Glutamatergic neuron (in vitro differentiated cells): ENCODE measurements at regions not wholly inside any gene's neighbourhood (a gene's known extent, or its start where the extent isn't known, plus 50 kb on each side); places are given as distances from the start of the nearest gene placed in this dataset.

Experiments
- DNase-seq: peaks from one replicate; pipeline ENCODE4 v3.0.0; 2022
- H3K27ac Mint-ChIP-seq: one replicate; pipeline ENCODE4 v1.8.0; 2020; ENCODE audit warnings: mild to moderate bottlenecking, mixed read lengths, inconsistent platforms; ENCODE audit not compliant: unreplicated experiment
- H3K27me3 Mint-ChIP-seq: one replicate; pipeline ENCODE4 v1.8.0; 2020; ENCODE audit warnings: mild to moderate bottlenecking, moderate library complexity, mixed read lengths, inconsistent platforms; ENCODE audit not compliant: unreplicated experiment
- H3K36me3 Mint-ChIP-seq: one replicate; pipeline ENCODE4 v1.8.0; 2020; ENCODE audit warnings: mild to moderate bottlenecking, mixed read lengths, inconsistent platforms; ENCODE audit not compliant: unreplicated experiment
- H3K4me1 Mint-ChIP-seq: one replicate; pipeline ENCODE4 v1.8.0; 2020; ENCODE audit warnings: mild to moderate bottlenecking, low read depth, mixed read lengths, inconsistent platforms; ENCODE audit not compliant: unreplicated experiment
- H3K4me3 Mint-ChIP-seq: one replicate; pipeline ENCODE4 v1.8.0; 2020; ENCODE audit warnings: mild to moderate bottlenecking, mixed read lengths, inconsistent platforms; ENCODE audit not compliant: unreplicated experiment
- H3K9me3 Mint-ChIP-seq: one replicate; pipeline ENCODE4 v1.8.0; 2020; ENCODE audit warnings: mild to moderate bottlenecking, moderate library complexity, mixed read lengths, inconsistent platforms; ENCODE audit not compliant: unreplicated experiment
- TF ChIP-seq, protein P1 (sequence below): fragments of 200-600 bp; sonication (generic); IDR thresholded peaks from one replicate; pipeline ENCODE4 v1.5.0; 2021; ENCODE audit not compliant: partially characterized antibody, unreplicated experiment

DNA sequence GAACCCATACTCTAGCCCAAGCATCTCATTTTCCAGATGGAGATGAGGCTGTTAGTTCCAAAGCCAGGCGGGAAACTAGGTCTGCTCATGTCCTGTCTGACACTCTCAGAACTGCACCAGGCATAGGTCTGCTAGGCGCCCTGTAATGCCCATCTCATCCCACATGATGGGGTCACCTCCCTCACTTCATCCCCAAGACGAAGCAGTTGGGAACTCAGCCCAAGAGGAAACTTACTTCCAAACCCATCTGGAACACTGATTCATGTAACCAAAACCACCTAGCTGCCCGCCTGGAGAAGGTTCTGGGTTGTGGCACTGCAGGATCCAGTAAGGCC is 84.0 kb upstream of the PRNP start:
- TF ChIP-seq, protein P1, sequence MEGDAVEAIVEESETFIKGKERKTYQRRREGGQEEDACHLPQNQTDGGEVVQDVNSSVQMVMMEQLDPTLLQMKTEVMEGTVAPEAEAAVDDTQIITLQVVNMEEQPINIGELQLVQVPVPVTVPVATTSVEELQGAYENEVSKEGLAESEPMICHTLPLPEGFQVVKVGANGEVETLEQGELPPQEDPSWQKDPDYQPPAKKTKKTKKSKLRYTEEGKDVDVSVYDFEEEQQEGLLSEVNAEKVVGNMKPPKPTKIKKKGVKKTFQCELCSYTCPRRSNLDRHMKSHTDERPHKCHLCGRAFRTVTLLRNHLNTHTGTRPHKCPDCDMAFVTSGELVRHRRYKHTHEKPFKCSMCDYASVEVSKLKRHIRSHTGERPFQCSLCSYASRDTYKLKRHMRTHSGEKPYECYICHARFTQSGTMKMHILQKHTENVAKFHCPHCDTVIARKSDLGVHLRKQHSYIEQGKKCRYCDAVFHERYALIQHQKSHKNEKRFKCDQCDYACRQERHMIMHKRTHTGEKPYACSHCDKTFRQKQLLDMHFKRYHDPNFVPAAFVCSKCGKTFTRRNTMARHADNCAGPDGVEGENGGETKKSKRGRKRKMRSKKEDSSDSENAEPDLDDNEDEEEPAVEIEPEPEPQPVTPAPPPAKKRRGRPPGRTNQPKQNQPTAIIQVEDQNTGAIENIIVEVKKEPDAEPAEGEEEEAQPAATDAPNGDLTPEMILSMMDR = no peak
- Mint-ChIP-seq H3K36me3 (no peaks in the 10 kb centered on the region), H3K27ac (no peak overlapping the region), H3K4me1 (no peaks in the 10 kb centered on the region), H3K4me3 (no peak overlapping the region), H3K9me3 (peaks cover 1% of the 10 kb centered on the region), H3K27me3 (no peaks in the 10 kb centered on the region)
- DNase-seq = no peak

DNA sequence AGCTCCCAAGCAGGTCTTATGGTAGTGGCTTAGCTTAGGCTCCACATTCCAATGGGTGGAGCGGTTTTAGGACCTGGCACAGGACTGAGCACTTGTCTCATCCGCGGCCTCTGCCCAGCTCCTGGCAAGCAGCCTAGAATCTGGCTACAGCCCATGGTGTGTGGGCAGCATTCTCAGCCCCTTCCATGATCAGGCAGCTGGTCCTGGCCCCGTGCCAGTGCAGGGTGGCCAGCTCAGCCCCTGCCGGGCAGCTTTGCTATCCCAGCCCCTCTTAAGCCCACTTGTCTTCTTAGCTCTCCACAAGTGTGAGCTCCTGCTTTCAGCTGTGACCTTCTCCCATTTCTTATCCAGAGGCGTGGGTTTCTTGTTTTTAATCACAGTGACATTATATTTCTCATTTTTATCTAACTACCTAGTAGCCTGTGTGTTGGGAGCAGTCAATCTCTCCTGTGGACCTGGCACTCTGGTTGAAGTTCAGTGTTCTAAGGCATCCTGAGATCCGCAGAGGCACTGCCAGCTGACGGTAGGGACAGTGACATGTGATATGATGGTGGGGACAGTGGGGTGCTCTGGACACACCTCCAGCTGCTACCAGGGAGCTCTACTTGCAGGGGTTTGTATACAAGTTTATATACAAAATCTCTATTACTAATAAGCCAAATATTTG is 84.5 kb upstream of the PRNP start:
- Mint-ChIP-seq H3K27ac (no peak overlapping the region), H3K4me3 (no peak overlapping the region), H3K27me3 (no peaks in the 10 kb centered on the region), H3K36me3 (no peaks in the 10 kb centered on the region), H3K9me3 (peaks cover 1% of the 10 kb centered on the region), H3K4me1 (no peaks in the 10 kb centered on the region)
- no peak for DNase-seq
- TF ChIP-seq, protein P1 = no peak

DNA sequence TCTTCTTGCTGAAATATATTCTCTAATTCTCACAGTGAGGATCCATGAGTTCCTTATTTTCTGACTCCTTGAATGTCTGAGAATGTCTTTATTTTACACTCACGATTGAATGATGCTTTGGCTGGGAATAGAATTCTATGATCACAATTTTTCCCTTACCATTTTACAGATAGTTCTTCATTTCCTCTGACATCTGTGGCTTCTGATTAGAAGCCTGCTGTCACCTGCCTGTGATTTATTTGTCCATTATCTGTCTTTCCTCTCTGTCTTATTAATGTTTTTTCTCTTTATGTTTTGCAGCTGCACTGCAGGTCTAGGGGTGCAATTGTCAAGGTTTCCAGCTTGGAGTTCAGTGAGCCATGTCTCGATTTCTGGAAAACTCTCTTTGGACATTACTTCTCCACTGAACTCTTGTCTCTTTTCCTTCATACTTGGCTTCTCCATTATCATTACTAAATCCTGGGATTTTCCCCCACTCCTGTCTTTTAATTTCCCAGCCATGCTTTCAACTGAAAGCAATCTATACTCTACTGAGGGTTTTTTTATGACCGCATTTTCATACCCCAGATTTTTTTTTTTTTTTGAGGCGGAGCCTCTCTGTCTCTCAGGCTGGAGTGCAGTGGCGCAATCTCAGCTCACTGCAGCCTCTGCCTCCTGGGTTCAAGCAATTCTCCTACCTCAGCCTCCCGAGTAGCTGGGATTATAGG is 85.8 kb upstream of the PRNP start:
- TF ChIP-seq, protein P1 = no peak
- Mint-ChIP-seq H3K27me3 (no peaks in the 10 kb centered on the region), H3K9me3 (peaks cover 1% of the 10 kb centered on the region), H3K4me1 (no peaks in the 10 kb centered on the region), H3K36me3 (no peaks in the 10 kb centered on the region), H3K4me3 (no peak overlapping the region), H3K27ac (no peak overlapping the region)
- no peak for DNase-seq

DNA sequence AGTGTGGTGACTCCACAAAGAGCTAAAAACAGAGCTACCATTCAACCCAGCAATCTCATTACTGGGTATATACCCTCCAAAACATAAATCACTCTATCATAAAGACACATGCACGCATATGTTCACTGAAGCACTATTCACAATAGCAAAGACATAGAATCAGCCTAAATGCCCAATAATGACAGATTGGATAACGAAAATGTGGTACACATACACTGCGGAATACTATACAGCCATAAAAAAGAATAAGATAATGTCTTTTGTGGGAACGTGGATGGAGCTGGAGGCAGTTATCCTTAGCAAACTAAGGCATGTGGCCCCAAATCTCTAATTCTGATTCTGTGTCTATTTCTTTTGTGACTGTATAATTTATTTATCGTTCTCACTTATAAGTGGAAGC is 89.0 kb upstream of the PRNP start:
- Mint-ChIP-seq H3K4me3 (no peak overlapping the region), H3K9me3 (peaks cover 1% of the 10 kb centered on the region), H3K4me1 (peaks cover 2% of the 10 kb centered on the region), H3K27ac (no peak overlapping the region), H3K27me3 (no peaks in the 10 kb centered on the region), H3K36me3 (no peaks in the 10 kb centered on the region)
- DNase-seq = no peak
- TF ChIP-seq, protein P1 = no peak

DNA sequence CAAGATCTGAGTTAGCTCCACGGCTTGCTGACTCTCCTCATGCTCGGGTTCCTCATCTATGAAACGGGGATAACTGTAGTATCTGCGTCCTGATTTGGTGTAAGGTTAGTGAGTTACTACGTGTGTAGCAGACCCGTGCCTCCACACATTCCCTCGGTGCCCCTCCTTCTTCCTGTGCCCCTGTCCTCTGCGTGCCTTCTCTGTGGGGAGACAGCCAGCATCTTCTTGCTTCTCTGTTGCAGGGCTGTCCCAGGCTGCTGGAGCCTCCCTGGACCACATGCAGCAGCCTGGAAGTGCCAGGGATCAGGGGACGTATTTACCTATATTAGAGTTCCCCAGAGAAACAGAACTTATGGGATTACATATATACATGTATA is 93.1 kb upstream of the PRNP start:
- no peak for DNase-seq
- Mint-ChIP-seq H3K4me1 (peaks cover 2% of the 10 kb centered on the region), H3K36me3 (no peaks in the 10 kb centered on the region), H3K4me3 (peak overlapping the region; percentile 40), H3K27ac (no peak overlapping the region), H3K9me3 (no peaks in the 10 kb centered on the region), H3K27me3 (no peaks in the 10 kb centered on the region)
- TF ChIP-seq, protein P1 = no peak
